Activated CD4-positive, alpha-beta T cell treated with anti-CD3 and anti-CD28 coated beads, Interleukin-2, amount 10 ng/mL, durations not matched to agents 7 days and 5 days (primary cell): ENCODE measurements at regions not wholly inside any gene's neighbourhood (a gene's known extent, or its start where the extent isn't known, plus 50 kb on each side); places are given as distances from the start of the nearest gene placed in this dataset.

ENCODE experiments used
- CTCF ChIA-PET: fragments of 350-600 bp; sonication (Branson Sonifier 250); formaldehyde crosslinking; loops from one replicate; lab custom pipeline; 2021; ENCODE audit warnings: antibody characterized with exemption; lab: Charles Lee
- POLR2A ChIA-PET: fragments of 350-600 bp; sonication (Branson Sonifier 250); formaldehyde crosslinking; loops from one replicate; lab custom pipeline; 2021; ENCODE audit warnings: antibody characterized with exemption; lab: Charles Lee
- DNase-seq: peaks from one replicate; pipeline ENCODE4 v3.0.0-alpha.2; 2020
- H3K27ac Mint-ChIP-seq: one replicate; pipeline ENCODE4 v1.8.0; 2021; ENCODE audit warnings: mild to moderate bottlenecking, moderate library complexity, mixed read lengths
- H3K27me3 Mint-ChIP-seq: one replicate; pipeline ENCODE4 v1.8.0; 2021; ENCODE audit warnings: mixed read lengths
- H3K36me3 Mint-ChIP-seq: one replicate; pipeline ENCODE4 v1.8.0; 2021; ENCODE audit warnings: low read depth, mixed read lengths
- H3K4me1 Mint-ChIP-seq: one replicate; pipeline ENCODE4 v1.8.0; 2021; ENCODE audit warnings: mixed read lengths
- H3K4me3 Mint-ChIP-seq: one replicate; pipeline ENCODE4 v1.8.0; 2021; ENCODE audit warnings: mild to moderate bottlenecking, moderate library complexity, mixed read lengths
- H3K9me3 Mint-ChIP-seq: one replicate; pipeline ENCODE4 v1.8.0; 2021; ENCODE audit warnings: mixed read lengths

DNA sequence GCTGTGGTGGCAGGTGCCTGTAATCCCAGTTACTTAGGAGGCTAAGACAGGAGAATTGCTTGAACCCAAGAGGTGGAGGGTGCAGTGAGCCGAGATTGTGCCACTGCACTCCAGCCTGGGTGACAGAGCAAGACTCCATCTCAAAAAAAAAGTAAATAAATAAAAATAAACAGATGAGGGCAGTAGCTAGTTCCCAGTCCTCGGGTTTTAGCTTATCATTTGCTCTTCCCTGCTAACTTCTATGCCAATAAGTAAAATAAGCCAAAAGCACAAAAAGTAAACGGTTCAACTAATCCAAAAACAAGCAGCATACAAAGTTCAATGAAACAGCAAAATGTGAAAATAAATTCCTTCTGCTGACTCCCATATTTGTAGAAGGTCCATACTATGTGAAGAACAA lies 133.0 kb upstream of the TMCC3 start:
- peaks cover 8% of the 10 kb centered on the region for H3K27me3 Mint-ChIP-seq
- ChIA-PET POLR2A (no interaction called here), CTCF (interaction anchor here (0.6 kb wide), 1 partner anchor 289 kb away, joined by 4 read pairs; no protein-coding TSS in a partner anchor)
- no peaks in the 10 kb centered on the region for H3K9me3 Mint-ChIP-seq
- DNase-seq: no peak
- H3K4me3 Mint-ChIP-seq: no peak overlapping the region
- no peak overlapping the region for H3K27ac Mint-ChIP-seq
- H3K4me1 Mint-ChIP-seq: no peaks in the 10 kb centered on the region
- no peaks in the 10 kb centered on the region for H3K36me3 Mint-ChIP-seq

DNA sequence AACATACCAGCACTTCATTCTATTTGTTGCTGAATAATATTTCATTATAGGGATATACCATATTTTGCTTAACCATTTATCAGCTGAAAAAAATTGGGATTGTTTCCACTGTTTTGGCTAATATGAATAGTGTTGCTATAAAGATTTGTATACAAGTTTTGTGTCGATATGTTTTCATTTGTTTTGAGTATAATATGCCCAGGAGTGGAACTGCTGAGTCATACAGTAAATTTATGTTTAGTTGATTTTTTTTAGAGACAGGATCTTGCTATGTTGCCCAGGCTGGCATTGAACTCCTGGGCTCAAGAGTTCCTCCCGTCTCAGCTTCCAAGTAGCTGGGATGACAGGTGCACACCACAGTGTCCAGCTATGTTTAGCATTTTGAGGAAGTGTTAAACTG lies 131.5 kb upstream of the TMCC3 start:
- ChIA-PET CTCF (no interaction called here), POLR2A (no interaction called here)
- H3K4me3 Mint-ChIP-seq: no peak overlapping the region
- H3K27ac Mint-ChIP-seq: no peak overlapping the region
- no peak for DNase-seq
- no peaks in the 10 kb centered on the region for H3K9me3 Mint-ChIP-seq
- no peaks in the 10 kb centered on the region for H3K4me1 Mint-ChIP-seq
- H3K27me3 Mint-ChIP-seq: peaks cover 9% of the 10 kb centered on the region
- H3K36me3 Mint-ChIP-seq: no peaks in the 10 kb centered on the region

- Mint-ChIP-seq H3K4me3 (no peak overlapping the region), H3K27ac (no peak overlapping the region), H3K36me3 (no peaks in the 10 kb centered on the region), H3K27me3 (peaks cover 10% of the 10 kb centered on the region), H3K9me3 (no peaks in the 10 kb centered on the region), H3K4me1 (no peaks in the 10 kb centered on the region)
- DNase-seq: no peak
- ChIA-PET POLR2A (no interaction called here), CTCF (no interaction called here)
Measured at GRCh38 chr12:94779485-94779884, 129.1 kb upstream of the TMCC3 start.

DNA sequence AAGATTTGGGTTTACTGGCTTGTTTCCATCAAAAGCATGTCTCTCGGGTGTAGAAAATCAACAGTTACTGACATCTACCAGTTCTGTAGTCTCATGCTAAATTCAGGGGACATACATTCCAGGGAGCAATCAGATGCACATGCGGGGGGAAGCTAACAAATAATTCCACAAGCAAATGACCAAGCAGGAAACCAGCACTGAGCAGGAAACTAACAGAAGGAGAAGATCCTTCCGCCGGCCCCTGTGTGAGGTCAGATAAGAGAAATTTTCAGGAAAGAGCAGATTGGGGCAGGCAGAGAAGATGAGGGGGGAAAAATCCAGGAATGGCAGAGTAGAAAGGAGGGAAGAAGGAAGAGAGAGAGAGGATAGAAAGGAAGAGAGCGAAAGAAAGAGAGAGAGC lies 127.6 kb upstream of the TMCC3 start:
- Mint-ChIP-seq H3K4me1 (no peaks in the 10 kb centered on the region), H3K4me3 (no peak overlapping the region), H3K36me3 (no peaks in the 10 kb centered on the region), H3K27me3 (peaks cover 6% of the 10 kb centered on the region), H3K27ac (no peak overlapping the region), H3K9me3 (no peaks in the 10 kb centered on the region)
- ChIA-PET POLR2A (no interaction called here), CTCF (no interaction called here)
- no peak for DNase-seq

- ChIA-PET POLR2A (no interaction called here), CTCF (interaction anchor here (0.6 kb wide), 1 partner anchor 236 kb away, joined by 4 read pairs; no protein-coding TSS in a partner anchor)
- Mint-ChIP-seq H3K27me3 (peaks cover 3% of the 10 kb centered on the region), H3K36me3 (no peaks in the 10 kb centered on the region), H3K4me1 (no peaks in the 10 kb centered on the region), H3K27ac (no peak overlapping the region), H3K9me3 (no peaks in the 10 kb centered on the region), H3K4me3 (no peak overlapping the region)
- no peak for DNase-seq
Measured at GRCh38 chr12:94775710-94776109, 125.4 kb upstream of the TMCC3 start.

GRCh38 chr12:94771741-94772140 lies 121.4 kb upstream of the TMCC3 start:
- ChIA-PET CTCF (interaction anchor here (0.9 kb wide), 1 partner anchor 13 kb away, joined by 4 read pairs; no protein-coding TSS in a partner anchor), POLR2A (no interaction called here)
- H3K4me1 Mint-ChIP-seq: no peaks in the 10 kb centered on the region

DNA sequence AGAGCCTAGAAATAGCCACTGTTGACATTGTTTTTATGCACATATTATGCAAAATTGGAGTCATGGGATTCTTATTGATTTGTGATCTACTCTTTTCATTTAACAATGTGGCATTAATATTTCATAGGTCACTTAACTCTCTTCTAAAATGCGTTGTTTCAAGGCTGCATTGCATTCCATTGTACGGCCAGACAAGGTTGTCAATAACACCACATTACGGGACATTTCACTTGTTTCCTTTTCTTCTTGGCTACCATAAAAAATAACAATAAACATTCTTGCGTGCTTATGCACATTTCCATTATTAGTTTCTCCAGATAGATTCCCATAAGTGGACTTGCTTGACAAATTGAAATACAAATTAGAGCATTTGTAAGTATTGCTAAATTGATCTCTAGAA lies 120.8 kb upstream of the TMCC3 start:
- H3K27me3 Mint-ChIP-seq: peaks cover 21% of the 10 kb centered on the region
- DNase-seq: no peak
- no peaks in the 10 kb centered on the region for H3K36me3 Mint-ChIP-seq
- ChIA-PET CTCF (no interaction called here), POLR2A (no interaction called here)
- no peaks in the 10 kb centered on the region for H3K4me1 Mint-ChIP-seq
- H3K9me3 Mint-ChIP-seq: no peaks in the 10 kb centered on the region
- H3K27ac Mint-ChIP-seq: no peak overlapping the region
- H3K4me3 Mint-ChIP-seq: no peak overlapping the region

More at GRCh38 chr12:94771741-94772140, 121.4 kb upstream of the TMCC3 start:
- Mint-ChIP-seq H3K27ac (no peak overlapping the region), H3K36me3 (no peaks in the 10 kb centered on the region), H3K4me3 (no peak overlapping the region), H3K27me3 (peaks cover 21% of the 10 kb centered on the region), H3K9me3 (no peaks in the 10 kb centered on the region)
- no peak for DNase-seq

GRCh38 chr12:94770791-94771190 lies 120.4 kb upstream of the TMCC3 start:
- no peak for DNase-seq
- Mint-ChIP-seq H3K9me3 (no peaks in the 10 kb centered on the region), H3K27me3 (peaks cover 21% of the 10 kb centered on the region), H3K4me3 (no peak overlapping the region), H3K36me3 (no peaks in the 10 kb centered on the region), H3K4me1 (no peaks in the 10 kb centered on the region), H3K27ac (no peak overlapping the region)
- ChIA-PET CTCF (no interaction called here), POLR2A (no interaction called here)

GRCh38 chr12:94769776-94770759 lies 119.7 kb upstream of the TMCC3 start:
- CTCF ChIA-PET: interaction anchor here (1.4 kb wide), 1 partner anchor 15 kb away, joined by 5 read pairs; no protein-coding TSS in a partner anchor
- Mint-ChIP-seq H3K36me3 (no peaks in the 10 kb centered on the region), H3K4me3 (no peak overlapping the region), H3K27ac (no peak overlapping the region), H3K27me3 (peaks cover 19% of the 10 kb centered on the region), H3K4me1 (no peaks in the 10 kb centered on the region), H3K9me3 (no peaks in the 10 kb centered on the region)
- POLR2A ChIA-PET: no interaction called here
- no peak for DNase-seq

GRCh38 chr12:94769047-94769420 lies 118.7 kb upstream of the TMCC3 start:
- H3K27me3 Mint-ChIP-seq: peaks cover 19% of the 10 kb centered on the region
- H3K36me3 Mint-ChIP-seq: no peaks in the 10 kb centered on the region
- H3K4me3 Mint-ChIP-seq: no peak overlapping the region
- no peak overlapping the region for H3K27ac Mint-ChIP-seq
- CTCF ChIA-PET: interaction anchor here (1.4 kb wide), 1 partner anchor 16 kb away, joined by 5 read pairs; no protein-coding TSS in a partner anchor
- DNase-seq: no peak
- H3K4me1 Mint-ChIP-seq: peaks cover under 1% of the 10 kb centered on the region
- POLR2A ChIA-PET: no interaction called here
- H3K9me3 Mint-ChIP-seq: no peaks in the 10 kb centered on the region

DNA sequence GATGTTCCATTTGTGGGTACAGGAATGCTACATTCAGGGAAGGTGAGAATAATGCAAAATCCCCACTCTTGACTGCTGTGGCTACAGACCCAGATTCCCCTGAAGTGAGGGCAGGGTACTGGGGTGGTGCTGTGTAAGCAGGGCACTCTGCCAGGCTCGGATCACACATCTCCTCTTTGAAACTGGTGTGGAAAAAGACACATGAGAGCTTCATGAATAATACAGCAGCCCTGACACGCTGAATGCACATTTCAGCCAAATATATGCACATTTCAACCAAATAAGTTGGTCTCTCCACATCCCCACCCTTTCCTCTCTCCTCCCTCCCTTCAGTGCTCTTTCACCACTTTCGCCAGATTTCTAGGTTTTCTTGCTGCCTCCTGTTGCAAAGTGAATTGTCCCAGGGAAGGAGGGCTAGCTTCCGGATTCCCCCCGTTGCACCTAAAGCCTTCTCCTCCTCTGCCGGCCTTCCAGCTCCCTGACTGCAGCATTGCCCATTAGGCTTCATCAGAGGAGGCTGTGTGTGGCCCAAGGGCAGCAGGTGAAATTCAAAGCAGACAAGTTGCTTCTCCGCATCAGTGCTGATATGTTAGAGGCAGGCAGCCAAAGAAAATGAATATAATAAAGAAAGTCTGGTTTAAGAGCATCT lies 118.2 kb upstream of the TMCC3 start:
- peaks cover 19% of the 10 kb centered on the region for H3K27me3 Mint-ChIP-seq
- H3K4me1 Mint-ChIP-seq: peaks cover 4% of the 10 kb centered on the region
- no peak overlapping the region for H3K27ac Mint-ChIP-seq
- DNase-seq: no peak
- CTCF ChIA-PET: interaction anchor here (0.5 to 1.4 kb wide), 2 partner anchors 16 to 1266 kb away, joined by 3 to 5 read pairs; no protein-coding TSS in a partner anchor
- H3K36me3 Mint-ChIP-seq: no peaks in the 10 kb centered on the region
- no peak overlapping the region for H3K4me3 Mint-ChIP-seq
- POLR2A ChIA-PET: no interaction called here
- H3K9me3 Mint-ChIP-seq: no peaks in the 10 kb centered on the region

DNA sequence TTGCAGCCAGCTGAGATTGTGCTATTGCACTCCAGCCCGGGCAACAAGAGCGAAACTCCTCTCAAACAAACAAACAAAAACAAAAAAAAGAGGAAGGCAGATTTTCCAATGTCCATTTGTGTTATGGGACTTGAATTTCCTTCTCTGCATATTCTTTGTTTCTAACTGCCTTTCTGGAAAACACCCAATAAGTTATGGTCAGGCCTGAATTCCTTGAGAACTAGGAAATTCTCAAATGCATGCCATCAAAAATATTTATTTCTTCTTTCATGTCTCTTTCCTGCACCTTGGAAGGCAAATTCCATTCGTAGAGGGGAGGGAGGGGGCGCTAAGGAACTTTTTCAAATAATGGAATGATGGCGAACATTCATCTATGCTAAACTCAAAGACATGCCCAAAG lies 117.6 kb upstream of the TMCC3 start:
- Mint-ChIP-seq H3K36me3 (no peaks in the 10 kb centered on the region), H3K27me3 (peaks cover 19% of the 10 kb centered on the region)
- CTCF ChIA-PET: no interaction called here

GRCh38 chr12:94766397-94766796 lies 116.0 kb upstream of the TMCC3 start:
- no peak for DNase-seq
- no peaks in the 10 kb centered on the region for H3K9me3 Mint-ChIP-seq
- ChIA-PET CTCF (no interaction called here), POLR2A (no interaction called here)
- H3K36me3 Mint-ChIP-seq: no peaks in the 10 kb centered on the region
- no peak overlapping the region for H3K4me3 Mint-ChIP-seq
- H3K27me3 Mint-ChIP-seq: peaks cover 19% of the 10 kb centered on the region
- H3K27ac Mint-ChIP-seq: no peak overlapping the region
- H3K4me1 Mint-ChIP-seq: peaks cover 18% of the 10 kb centered on the region

More for the DNA sequence above, 117.6 kb upstream of the TMCC3 start:
- peaks cover 10% of the 10 kb centered on the region for H3K4me1 Mint-ChIP-seq
- no peak overlapping the region for H3K4me3 Mint-ChIP-seq
- H3K9me3 Mint-ChIP-seq: no peaks in the 10 kb centered on the region
- POLR2A ChIA-PET: no interaction called here
- H3K27ac Mint-ChIP-seq: no peak overlapping the region
- DNase-seq: no peak
